AG09319 (cell line): ENCODE measurements at regions not wholly inside any gene's neighbourhood (a gene's known extent, or its start where the extent isn't known, plus 50 kb on each side); places are given as distances from the start of the nearest gene placed in this dataset.

ENCODE experiments used
- DNase-seq: peaks from one replicate; pipeline ENCODE4 v3.0.0-alpha.2; 2010; ENCODE audit warnings: low read depth; ENCODE audit errors: extremely low read depth
- CTCF ChIP-seq: IDR thresholded peaks from 2 replicates; pipeline ENCODE4 v1.5.1; 2011; ENCODE audit warnings: low read depth, mild to moderate bottlenecking, inconsistent platforms, low read length, moderate library complexity

GRCh38 chr15:87287156-87287555 lies 969.4 kb downstream of the NTRK3 start:
- DNase-seq: peak; percentile 23
- no peak for TF ChIP-seq CTCF

- TF ChIP-seq CTCF: no peak
- DNase-seq: no peak
Measured at GRCh38 chr15:87269566-87269965, 987.0 kb downstream of the NTRK3 start.

GRCh38 chr15:87268675-87269074 lies 987.9 kb downstream of the NTRK3 start:
- DNase-seq: no peak
- no peak for TF ChIP-seq CTCF

- no peak for DNase-seq
- TF ChIP-seq CTCF: no peak
Measured at GRCh38 chr15:87267798-87268197, 988.7 kb downstream of the NTRK3 start.

GRCh38 chr15:87263871-87264270 lies 992.7 kb downstream of the NTRK3 start:
- DNase-seq: no peak

GRCh38 chr15:87263296-87263695 lies 993.2 kb downstream of the NTRK3 start:
- no peak for TF ChIP-seq CTCF
- DNase-seq: no peak

More at GRCh38 chr15:87263871-87264270, 992.7 kb downstream of the NTRK3 start:
- TF ChIP-seq CTCF: no peak

- no peak for TF ChIP-seq CTCF
Measured at GRCh38 chr15:87245592-87245991, 1010.9 kb downstream of the NTRK3 start.

GRCh38 chr15:87243474-87243873 lies 1013.1 kb downstream of the NTRK3 start:
- DNase-seq: no peak
- TF ChIP-seq CTCF: no peak

More at GRCh38 chr15:87245592-87245991, 1010.9 kb downstream of the NTRK3 start:
- DNase-seq: no peak
